Neural cell (in vitro differentiated cells): ENCODE measurements at regions not wholly inside any gene's neighbourhood (a gene's known extent, or its start where the extent isn't known, plus 50 kb on each side); places are given as distances from the start of the nearest gene placed in this dataset.

ENCODE experiments used
- H2AFZ ChIP-seq: fragments of 200-600, 300-800 bp; sonication (generic), shearing (Covaris generic); 2 replicates; pipeline ENCODE4 v1.6.0; 2014; ENCODE audit warnings: low read depth, mild to moderate bottlenecking, antibody characterized with exemption, low read length, moderate library complexity
- H3F3A ChIP-seq: fragments of 200-600 bp; shearing (Covaris generic); 2 replicates; pipeline ENCODE4 v1.6.1; 2016; ENCODE audit warnings: mild to moderate bottlenecking, moderate library complexity, mixed read lengths, antibody characterized with exemption, low read length; ENCODE audit not compliant: insufficient read depth, poor library complexity, severe bottlenecking
- H3K27ac ChIP-seq: fragments of 200-600, 300-800 bp; sonication (generic), shearing (Covaris generic); 2 replicates; pipeline ENCODE4 v1.5.1; 2014; ENCODE audit warnings: mild to moderate bottlenecking, low read length, moderate library complexity
- H3K27me3 ChIP-seq: fragments of 300-800, 200-600 bp; sonication (generic), shearing (Covaris generic); 2 replicates; pipeline ENCODE4 v1.6.0; 2014; ENCODE audit warnings: mild to moderate bottlenecking, low read depth, low read length, moderate library complexity; ENCODE audit not compliant: insufficient read depth
- H3K36me3 ChIP-seq: fragments of 300-800, 200-600 bp; sonication (generic), shearing (Covaris generic); 2 replicates; pipeline ENCODE4 v1.5.1; 2014; ENCODE audit warnings: mild to moderate bottlenecking, antibody characterized with exemption, low read length, moderate library complexity; ENCODE audit not compliant: insufficient read depth
- H3K4me2 ChIP-seq: fragments of 300-800, 200-600 bp; sonication (generic), shearing (Covaris generic); 2 replicates; pipeline ENCODE4 v1.6.0; 2014; ENCODE audit warnings: mild to moderate bottlenecking, low read length
- H3K4me3 ChIP-seq: fragments of 300-800, 200-600 bp; sonication (generic), shearing (Covaris generic); 2 replicates; pipeline ENCODE4 v1.5.1; 2014; ENCODE audit warnings: mild to moderate bottlenecking, low read length, moderate library complexity
- H3K79me2 ChIP-seq: fragments of 200-600 bp; shearing (Covaris generic); replicated peaks from 2 replicates; pipeline ENCODE4 v1.6.0; 2014; ENCODE audit warnings: mild to moderate bottlenecking, low read length, moderate library complexity; ENCODE audit not compliant: insufficient read depth
- H3K9ac ChIP-seq: fragments of 300-800, 200-600 bp; sonication (generic), shearing (Covaris generic); 2 replicates; pipeline ENCODE4 v1.6.1; 2016; ENCODE audit warnings: mild to moderate bottlenecking, low read length, mixed read lengths
- H3K9me2 ChIP-seq: fragments of 200-600 bp; shearing (Covaris generic); 2 replicates; pipeline ENCODE4 v1.6.1; 2016; ENCODE audit warnings: mild to moderate bottlenecking, low read length, mixed read lengths; ENCODE audit not compliant: insufficient read depth
- H3K9me3 ChIP-seq: fragments of 200-600, 300-800 bp; sonication (generic), shearing (Covaris generic); 2 replicates; pipeline ENCODE4 v1.6.1; 2016; ENCODE audit warnings: mild to moderate bottlenecking, mixed run types, low read length, moderate library complexity, mixed read lengths
- H4K20me1 ChIP-seq: fragments of 200-600 bp; shearing (Covaris generic); 2 replicates; pipeline ENCODE4 v1.6.1; 2016; ENCODE audit warnings: mild to moderate bottlenecking, mixed run types; ENCODE audit not compliant: insufficient read depth
- EP300 ChIP-seq: fragments of 450-650 bp; conservative IDR thresholded peaks from 2 replicates; pipeline ENCODE4 v1.6.1; 2014; ENCODE audit warnings: antibody characterized with exemption, mild to moderate bottlenecking, moderate library complexity; ENCODE audit not compliant: poor library complexity, severe bottlenecking
- EZH2 ChIP-seq: fragments of 200-600, 300-800 bp; shearing (Covaris generic), sonication (generic); IDR thresholded peaks from 2 replicates; pipeline ENCODE4 v1.6.1; 2014; ENCODE audit warnings: antibody characterized with exemption, low read length, borderline replicate concordance, mild to moderate bottlenecking; ENCODE audit not compliant: insufficient read depth, poor library complexity, severe bottlenecking
- MXI1 ChIP-seq: fragments of 450-650 bp; conservative IDR thresholded peaks from 2 replicates; pipeline ENCODE4 v1.6.1; 2014; ENCODE audit warnings: antibody characterized with exemption, mild to moderate bottlenecking; ENCODE audit not compliant: poor library complexity, severe bottlenecking
- POLR2AphosphoS5 ChIP-seq: IDR thresholded peaks from 2 replicates; pipeline ENCODE4 v1.6.1; 2012
- RAD21 ChIP-seq: fragments of 450-650 bp; conservative IDR thresholded peaks from 2 replicates; pipeline ENCODE4 v1.6.1; 2014; ENCODE audit warnings: antibody characterized with exemption, mild to moderate bottlenecking, moderate library complexity
- SMC3 ChIP-seq: fragments of 450-650 bp; conservative IDR thresholded peaks from 2 replicates; pipeline ENCODE4 v1.6.1; 2014; ENCODE audit warnings: antibody characterized with exemption, mild to moderate bottlenecking, moderate library complexity; ENCODE audit not compliant: poor library complexity
- TAF1 ChIP-seq: IDR thresholded peaks from 2 replicates; pipeline ENCODE4 v1.6.1; 2012; ENCODE audit warnings: low read depth
- TF ChIP-seq, protein P1 (sequence below): IDR thresholded peaks from 2 replicates; pipeline ENCODE4 v1.6.1; 2012; ENCODE audit warnings: borderline replicate concordance
- TF ChIP-seq, protein P2 (sequence below): fragments of 450-650 bp; IDR thresholded peaks from 2 replicates; pipeline ENCODE4 v1.5.1; 2014; ENCODE audit warnings: antibody characterized with exemption, mild to moderate bottlenecking, moderate library complexity; ENCODE audit not compliant: poor library complexity, severe bottlenecking

DNA sequence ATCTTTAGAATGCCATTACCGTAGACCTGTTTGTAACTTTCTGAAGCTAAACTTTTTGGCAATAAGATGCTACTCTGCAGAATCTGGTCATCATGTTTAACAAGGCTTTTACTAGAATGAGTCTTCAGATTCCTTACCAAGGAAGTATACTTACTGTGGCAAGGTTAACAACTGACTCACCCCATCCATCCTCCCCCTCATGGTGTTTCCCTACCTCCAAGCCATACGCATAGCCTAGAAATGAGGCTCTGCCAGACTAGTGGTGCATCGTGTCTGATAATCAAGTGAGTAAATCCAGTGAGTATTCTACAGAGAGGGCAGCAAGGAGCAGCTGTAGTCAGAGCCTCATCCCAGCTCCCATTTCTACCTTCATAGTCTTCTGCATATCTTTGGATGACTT, 223.6 kb downstream of the IPMK start:
- no peak for TF ChIP-seq EZH2
- H3K9me2 ChIP-seq = no peaks in the 10 kb centered on the region
- H3K4me2 ChIP-seq = no peak overlapping the region

DNA sequence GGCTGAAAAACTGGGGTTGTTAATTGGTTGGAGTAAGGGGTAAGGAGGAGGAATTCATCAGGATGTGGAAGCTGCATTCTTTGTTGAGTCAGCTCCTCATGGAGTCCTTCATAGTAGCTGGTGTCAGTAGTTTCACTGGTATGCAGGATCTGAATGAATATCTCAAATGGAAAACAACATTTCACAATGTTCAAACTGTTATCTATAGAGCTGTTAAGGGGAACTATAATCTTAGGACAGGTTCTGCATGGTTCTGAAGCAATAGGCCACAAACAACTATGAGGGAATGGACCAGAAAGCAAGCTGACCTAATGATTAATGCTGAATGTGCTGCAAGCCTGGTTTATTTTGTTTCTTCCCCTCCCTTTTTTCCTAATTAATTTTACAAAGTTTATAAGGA, 225.8 kb downstream of the IPMK start:
- H3F3A ChIP-seq = no peaks in the 10 kb centered on the region
- no peaks in the 10 kb centered on the region for H3K36me3 ChIP-seq
- no peak overlapping the region for H3K4me2 ChIP-seq
- no peak overlapping the region for H2AFZ ChIP-seq
- TF ChIP-seq, protein P1, sequence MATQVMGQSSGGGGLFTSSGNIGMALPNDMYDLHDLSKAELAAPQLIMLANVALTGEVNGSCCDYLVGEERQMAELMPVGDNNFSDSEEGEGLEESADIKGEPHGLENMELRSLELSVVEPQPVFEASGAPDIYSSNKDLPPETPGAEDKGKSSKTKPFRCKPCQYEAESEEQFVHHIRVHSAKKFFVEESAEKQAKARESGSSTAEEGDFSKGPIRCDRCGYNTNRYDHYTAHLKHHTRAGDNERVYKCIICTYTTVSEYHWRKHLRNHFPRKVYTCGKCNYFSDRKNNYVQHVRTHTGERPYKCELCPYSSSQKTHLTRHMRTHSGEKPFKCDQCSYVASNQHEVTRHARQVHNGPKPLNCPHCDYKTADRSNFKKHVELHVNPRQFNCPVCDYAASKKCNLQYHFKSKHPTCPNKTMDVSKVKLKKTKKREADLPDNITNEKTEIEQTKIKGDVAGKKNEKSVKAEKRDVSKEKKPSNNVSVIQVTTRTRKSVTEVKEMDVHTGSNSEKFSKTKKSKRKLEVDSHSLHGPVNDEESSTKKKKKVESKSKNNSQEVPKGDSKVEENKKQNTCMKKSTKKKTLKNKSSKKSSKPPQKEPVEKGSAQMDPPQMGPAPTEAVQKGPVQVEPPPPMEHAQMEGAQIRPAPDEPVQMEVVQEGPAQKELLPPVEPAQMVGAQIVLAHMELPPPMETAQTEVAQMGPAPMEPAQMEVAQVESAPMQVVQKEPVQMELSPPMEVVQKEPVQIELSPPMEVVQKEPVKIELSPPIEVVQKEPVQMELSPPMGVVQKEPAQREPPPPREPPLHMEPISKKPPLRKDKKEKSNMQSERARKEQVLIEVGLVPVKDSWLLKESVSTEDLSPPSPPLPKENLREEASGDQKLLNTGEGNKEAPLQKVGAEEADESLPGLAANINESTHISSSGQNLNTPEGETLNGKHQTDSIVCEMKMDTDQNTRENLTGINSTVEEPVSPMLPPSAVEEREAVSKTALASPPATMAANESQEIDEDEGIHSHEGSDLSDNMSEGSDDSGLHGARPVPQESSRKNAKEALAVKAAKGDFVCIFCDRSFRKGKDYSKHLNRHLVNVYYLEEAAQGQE = no peak
- TF ChIP-seq RAD21 = no peak
- no peak for TF ChIP-seq TAF1
- TF ChIP-seq EZH2 = no peak
- TF ChIP-seq POLR2AphosphoS5 = no peak
- TF ChIP-seq EP300 = no peak
- TF ChIP-seq, protein P2, sequence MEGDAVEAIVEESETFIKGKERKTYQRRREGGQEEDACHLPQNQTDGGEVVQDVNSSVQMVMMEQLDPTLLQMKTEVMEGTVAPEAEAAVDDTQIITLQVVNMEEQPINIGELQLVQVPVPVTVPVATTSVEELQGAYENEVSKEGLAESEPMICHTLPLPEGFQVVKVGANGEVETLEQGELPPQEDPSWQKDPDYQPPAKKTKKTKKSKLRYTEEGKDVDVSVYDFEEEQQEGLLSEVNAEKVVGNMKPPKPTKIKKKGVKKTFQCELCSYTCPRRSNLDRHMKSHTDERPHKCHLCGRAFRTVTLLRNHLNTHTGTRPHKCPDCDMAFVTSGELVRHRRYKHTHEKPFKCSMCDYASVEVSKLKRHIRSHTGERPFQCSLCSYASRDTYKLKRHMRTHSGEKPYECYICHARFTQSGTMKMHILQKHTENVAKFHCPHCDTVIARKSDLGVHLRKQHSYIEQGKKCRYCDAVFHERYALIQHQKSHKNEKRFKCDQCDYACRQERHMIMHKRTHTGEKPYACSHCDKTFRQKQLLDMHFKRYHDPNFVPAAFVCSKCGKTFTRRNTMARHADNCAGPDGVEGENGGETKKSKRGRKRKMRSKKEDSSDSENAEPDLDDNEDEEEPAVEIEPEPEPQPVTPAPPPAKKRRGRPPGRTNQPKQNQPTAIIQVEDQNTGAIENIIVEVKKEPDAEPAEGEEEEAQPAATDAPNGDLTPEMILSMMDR = no peak
- TF ChIP-seq MXI1 = no peak
- TF ChIP-seq SMC3 = no peak
- no peaks in the 10 kb centered on the region for H3K9me3 ChIP-seq
- no peaks in the 10 kb centered on the region for H3K27me3 ChIP-seq
- H3K79me2 ChIP-seq = no peaks in the 10 kb centered on the region
- H3K27ac ChIP-seq = no peak overlapping the region
- no peaks in the 10 kb centered on the region for H4K20me1 ChIP-seq
- H3K9me2 ChIP-seq = no peaks in the 10 kb centered on the region
- H3K4me3 ChIP-seq = no peak overlapping the region
- H3K9ac ChIP-seq = no peak overlapping the region

More for the DNA sequence above, 223.6 kb downstream of the IPMK start:
- Histone ChIP-seq H3K79me2 (no peaks in the 10 kb centered on the region), H3K4me3 (no peak overlapping the region), H3K27ac (no peak overlapping the region), H3F3A (no peaks in the 10 kb centered on the region), H3K36me3 (no peaks in the 10 kb centered on the region), H3K9me3 (no peaks in the 10 kb centered on the region), H4K20me1 (no peaks in the 10 kb centered on the region), H3K9ac (no peak overlapping the region), H2AFZ (no peak overlapping the region), H3K27me3 (no peaks in the 10 kb centered on the region)

DNA sequence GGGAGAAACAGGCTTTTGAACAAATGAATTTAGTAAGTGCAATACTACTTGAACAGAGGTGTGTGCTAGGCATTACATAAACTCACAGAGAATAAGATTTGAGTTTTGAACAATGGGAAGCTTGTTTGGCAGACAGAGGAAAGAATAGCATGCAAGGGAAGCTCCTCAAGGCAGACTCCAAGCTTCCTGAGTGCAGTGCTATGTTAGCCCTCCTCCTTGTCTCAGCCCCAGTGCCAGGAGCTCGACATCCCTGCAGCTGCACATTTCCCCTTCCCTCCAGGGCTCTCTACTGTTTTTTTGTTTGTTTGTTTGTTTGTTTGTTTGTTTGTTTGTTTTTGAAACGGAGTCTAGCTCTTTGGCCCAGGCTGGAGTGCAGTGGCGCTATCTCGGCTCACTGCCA, 237.5 kb downstream of the IPMK start:
- Histone ChIP-seq H3K36me3 (no peaks in the 10 kb centered on the region), H4K20me1 (no peaks in the 10 kb centered on the region), H3K79me2 (no peaks in the 10 kb centered on the region), H3K4me2 (no peak overlapping the region), H3F3A (no peaks in the 10 kb centered on the region), H3K27ac (no peak overlapping the region), H3K4me3 (no peak overlapping the region), H3K9me3 (no peaks in the 10 kb centered on the region), H3K9ac (no peak overlapping the region), H2AFZ (no peak overlapping the region), H3K27me3 (no peaks in the 10 kb centered on the region), H3K9me2 (no peaks in the 10 kb centered on the region)
- TF ChIP-seq, protein P1 = no peak
- TF ChIP-seq TAF1 (no peak), POLR2AphosphoS5 (no peak), RAD21 (no peak), MXI1 (no peak), EP300 (no peak), EZH2 (no peak), SMC3 (no peak)
- TF ChIP-seq, protein P2 = no peak
